B cell (primary cell): ENCODE measurements at regions not wholly inside any gene's neighbourhood (a gene's known extent, or its start where the extent isn't known, plus 50 kb on each side); places are given as distances from the start of the nearest gene placed in this dataset.

Source experiments
- ATAC-seq: fragments of 200-7000 bp; cut with Tn5 transposase; one replicate; pipeline ENCODE4 v1.10.0; 2021; ENCODE audit warnings: low read depth, mild to moderate bottlenecking, moderate number of reproducible peaks, moderate library complexity
- CTCF ChIA-PET: fragments of 350-600 bp; sonication (Branson Sonifier 250); formaldehyde crosslinking; loops from one replicate; lab custom pipeline; 2021; ENCODE audit warnings: antibody characterized with exemption, inconsistent platforms; lab: Charles Lee
- POLR2A ChIA-PET: fragments of 350-600 bp; sonication (Branson Sonifier 250); formaldehyde crosslinking; loops from one replicate; lab custom pipeline; 2021; ENCODE audit warnings: antibody characterized with exemption; lab: Charles Lee
- DNase-seq: peaks from one replicate; pipeline ENCODE4 v3.0.0; 2013
- H2AFZ ChIP-seq: 2 replicates; pipeline ENCODE4 v1.6.1; 2012; ENCODE audit warnings: mild to moderate bottlenecking, low read depth, low read length; ENCODE audit not compliant: insufficient read depth, poor library complexity, severe bottlenecking
- H3K27ac ChIP-seq, 2 donors: 1 replicate in 1 of 2; 2 replicates in 1 of 2; pipeline ENCODE4 v1.5.1; 2012 to 2013; ENCODE audit warnings: low read length in 2 of 2, mild to moderate bottlenecking in 2 of 2, moderate library complexity in 1 of 2
- H3K27me3 ChIP-seq, 4 experiments: fragments of 200-600 bp in 1 of 4; sonication (generic) in 1 of 4; replicated peaks in 1 of 4; 1 replicate in 2 of 4; 2 replicates in 2 of 4; pipeline versions ENCODE4 v1.6.1 to v1.7.0; 2013 to 2016; ENCODE audit warnings: low read length in 3 of 4, mild to moderate bottlenecking in 2 of 4, mixed read lengths in 1 of 4, moderate library complexity in 1 of 4; ENCODE audit not compliant: insufficient read depth in 4 of 4, control insufficient read depth in 3 of 4; ENCODE audit errors: control extremely low read depth in 1 of 4
- H3K36me3 ChIP-seq, 2 experiments: replicated peaks in 1 of 2; 1 replicate in 1 of 2; 2 replicates in 1 of 2; pipeline versions ENCODE4 v1.6.1 to v1.7.1; 2013; ENCODE audit warnings: low read length in 1 of 2; ENCODE audit not compliant: insufficient read depth in 2 of 2, control insufficient read depth in 1 of 2; ENCODE audit errors: control extremely low read depth in 1 of 2, extremely low read depth in 1 of 2
- H3K4me1 ChIP-seq, 2 donors: fragments of 200-600 bp in 1 of 2; sonication (generic) in 1 of 2; 1 replicate in 1 of 2; 2 replicates in 1 of 2; pipeline versions ENCODE4 v1.5.1 to v1.6.1; 2013 to 2017; ENCODE audit warnings: low read length in 2 of 2; ENCODE audit not compliant: control insufficient read depth in 2 of 2, insufficient read depth in 2 of 2
- H3K4me2 ChIP-seq: replicated peaks from 2 replicates; pipeline ENCODE3; 2012; ENCODE audit warnings: mild to moderate bottlenecking, low read depth, low read length; ENCODE audit not compliant: poor library complexity, severe bottlenecking
- H3K4me3 ChIP-seq, 5 experiments: fragments of 200-600 bp in 1 of 5; sonication (generic) in 1 of 5; 1 replicate in 3 of 5; 2 replicates in 2 of 5; pipeline versions ENCODE4 v1.5.1 to v1.7.0; 2011 to 2016; ENCODE audit warnings: low read length in 4 of 5, mild to moderate bottlenecking in 4 of 5, low read depth in 2 of 5, control low read depth in 1 of 5, moderate library complexity in 1 of 5; ENCODE audit not compliant: insufficient read depth in 1 of 5; ENCODE audit errors: control extremely low read depth in 1 of 5, extremely low read depth in 1 of 5
- H3K79me2 ChIP-seq: fragments of 200-600 bp; sonication (generic); one replicate; pipeline ENCODE4 v1.6.0; 2016; ENCODE audit warnings: low read length; ENCODE audit not compliant: control insufficient read depth, insufficient read depth
- H3K9ac ChIP-seq: fragments of 200-600 bp; sonication (generic); 2 replicates; pipeline ENCODE4 v1.6.1; 2017; ENCODE audit warnings: mild to moderate bottlenecking, low read length, moderate library complexity
- H3K9me3 ChIP-seq, 3 donors: one replicate each; pipeline versions ENCODE4 v1.6.1 to v1.7.1; 2013; ENCODE audit warnings: low read length in 2 of 3; ENCODE audit not compliant: control insufficient read depth in 2 of 3, insufficient read depth in 1 of 3; ENCODE audit errors: control extremely low read depth in 1 of 3
- H4K20me1 ChIP-seq: 2 replicates; pipeline ENCODE4 v1.6.0; 2012; ENCODE audit warnings: mild to moderate bottlenecking, low read length; ENCODE audit not compliant: insufficient read depth, control insufficient read depth, poor library complexity, severe bottlenecking
- H3K27ac Mint-ChIP-seq: one replicate; pipeline ENCODE4 v1.8.0; 2021; ENCODE audit warnings: mixed read lengths
- H3K27me3 Mint-ChIP-seq: one replicate; pipeline ENCODE4 v1.8.0; 2021; ENCODE audit warnings: mixed read lengths
- H3K4me1 Mint-ChIP-seq: one replicate; pipeline ENCODE4 v1.8.0; 2021; ENCODE audit warnings: mixed read lengths
- H3K4me3 Mint-ChIP-seq: one replicate; pipeline ENCODE4 v1.8.0; 2021; ENCODE audit warnings: mixed read lengths
- H3K9me3 Mint-ChIP-seq: one replicate; pipeline ENCODE4 v1.8.0; 2022; ENCODE audit warnings: mixed read lengths; ENCODE audit not compliant: insufficient read depth
- EZH2 ChIP-seq: IDR thresholded peaks from 2 replicates; pipeline ENCODE4 v1.6.1; 2012; ENCODE audit warnings: borderline replicate concordance, low read depth, mild to moderate bottlenecking, moderate library complexity, low read length; ENCODE audit not compliant: insufficient read depth, poor library complexity, severe bottlenecking
- WGBS: methylation state at CpG from one replicate; pipeline ENCODE4 v1.1.5; 2013; ENCODE audit warnings: missing lambda C conversion rate; ENCODE audit not compliant: insufficient coverage; 5-methylcytosine and 5-hydroxymethylcytosine counted together
- intact Hi-C: fragments of 100-400 bp; cut with micrococcal nuclease; formaldehyde crosslinking; loops from one replicate; pipeline ENCODE4 v1.10.0; 2022
- TF ChIP-seq, protein P1 (sequence below): fragments of 200-600 bp; IDR thresholded peaks from one replicate; pipeline ENCODE4 v1.8.0; 2022; ENCODE audit warnings: antibody characterized with exemption, mild to moderate bottlenecking

GRCh38 chr2:236654496-236654895 lies 84.9 kb downstream of the ACKR3 start:
- Mint-ChIP-seq H3K4me1 (no peaks in the 10 kb centered on the region), H3K9me3 (peaks cover 4% of the 10 kb centered on the region), H3K4me3 (no peak overlapping the region), H3K27ac (no peak overlapping the region), H3K27me3 (peaks cover 45% of the 10 kb centered on the region)
- no peak for DNase-seq
- whole genome bisulfite sequencing, result 61% methylated on average over 4 of the region's 6 CpGs
- H3K4me3 ChIP-seq, result no peak overlapping the region
- no peaks in the 10 kb centered on the region for H3K4me1 ChIP-seq
- ChIA-PET CTCF (no interaction called here), POLR2A (no interaction called here)
- H4K20me1 ChIP-seq, result no peaks in the 10 kb centered on the region
- ATAC-seq, result no peak
- H3K79me2 ChIP-seq, result no peaks in the 10 kb centered on the region
- peaks cover 0 to 3% (median 0%) of the 10 kb centered on the region in 3 donors for H3K9me3 ChIP-seq
- no peak overlapping the region for H2AFZ ChIP-seq
- TF ChIP-seq, protein P1, sequence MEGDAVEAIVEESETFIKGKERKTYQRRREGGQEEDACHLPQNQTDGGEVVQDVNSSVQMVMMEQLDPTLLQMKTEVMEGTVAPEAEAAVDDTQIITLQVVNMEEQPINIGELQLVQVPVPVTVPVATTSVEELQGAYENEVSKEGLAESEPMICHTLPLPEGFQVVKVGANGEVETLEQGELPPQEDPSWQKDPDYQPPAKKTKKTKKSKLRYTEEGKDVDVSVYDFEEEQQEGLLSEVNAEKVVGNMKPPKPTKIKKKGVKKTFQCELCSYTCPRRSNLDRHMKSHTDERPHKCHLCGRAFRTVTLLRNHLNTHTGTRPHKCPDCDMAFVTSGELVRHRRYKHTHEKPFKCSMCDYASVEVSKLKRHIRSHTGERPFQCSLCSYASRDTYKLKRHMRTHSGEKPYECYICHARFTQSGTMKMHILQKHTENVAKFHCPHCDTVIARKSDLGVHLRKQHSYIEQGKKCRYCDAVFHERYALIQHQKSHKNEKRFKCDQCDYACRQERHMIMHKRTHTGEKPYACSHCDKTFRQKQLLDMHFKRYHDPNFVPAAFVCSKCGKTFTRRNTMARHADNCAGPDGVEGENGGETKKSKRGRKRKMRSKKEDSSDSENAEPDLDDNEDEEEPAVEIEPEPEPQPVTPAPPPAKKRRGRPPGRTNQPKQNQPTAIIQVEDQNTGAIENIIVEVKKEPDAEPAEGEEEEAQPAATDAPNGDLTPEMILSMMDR, result no peak
- TF ChIP-seq EZH2, result no peak
- H3K9ac ChIP-seq, result no peak overlapping the region
- peaks cover 0 to 4% (median 0%) of the 10 kb centered on the region in 4 experiments for H3K27me3 ChIP-seq
- H3K27ac ChIP-seq, result no peak overlapping the region
- no peaks in the 10 kb centered on the region for H3K36me3 ChIP-seq
- H3K4me2 ChIP-seq, result no peak overlapping the region
- intact Hi-C loops, result no loop called here

- intact Hi-C loops, result no loop called here
- ATAC-seq, result no peak
- Histone ChIP-seq H3K79me2 (no peaks in the 10 kb centered on the region), H3K4me1 (no peaks in the 10 kb centered on the region), H4K20me1 (no peaks in the 10 kb centered on the region), H2AFZ (no peak overlapping the region), H3K9ac (no peak overlapping the region), H3K27me3 (peaks cover 0 to 4% (median 0%) of the 10 kb centered on the region in 4 experiments), H3K4me3 (no peak overlapping the region), H3K9me3 (peaks cover 0 to 3% (median 0%) of the 10 kb centered on the region in 3 donors), H3K27ac (no peak overlapping the region), H3K4me2 (no peak overlapping the region), H3K36me3 (no peaks in the 10 kb centered on the region)
- Mint-ChIP-seq H3K27ac (no peak overlapping the region), H3K27me3 (peaks cover 50% of the 10 kb centered on the region), H3K9me3 (no peaks in the 10 kb centered on the region), H3K4me1 (no peaks in the 10 kb centered on the region), H3K4me3 (no peak overlapping the region)
- DNase-seq, result no peak
- no peak for TF ChIP-seq EZH2
- TF ChIP-seq, protein P1, result no peak
- POLR2A ChIA-PET, result no interaction called here
- CTCF ChIA-PET, result no interaction called here
- 44% methylated on average over 1 of the region's 2 CpGs for WGBS
Measured at GRCh38 chr2:236656166-236656565, 86.5 kb downstream of the ACKR3 start.
